Spleen (tissue), 11 donors: ENCODE measurements at regions not wholly inside any gene's neighbourhood (a gene's known extent, or its start where the extent isn't known, plus 50 kb on each side); places are given as distances from the start of the nearest gene placed in this dataset.
"Not testable (repeated sequence)": the region's sequence is repeated elsewhere in the genome, so short reads cannot be mapped to it uniquely, and the experiment has no call there.

Source experiments
- DNase-seq: peaks from one replicate; pipeline ENCODE4 v3.0.0-alpha.2; 2020
- H3K27ac ChIP-seq, 8 donors: fragments of 200-600 bp; sonication (generic) in 7 of 8; 1 replicate in 4 of 8; 2 replicates in 4 of 8; pipeline versions ENCODE4 v1.5.0 to v1.8.0; 2016 to 2021; ENCODE audit warnings: inconsistent platforms in 4 of 8, mild to moderate bottlenecking in 4 of 8, moderate library complexity in 1 of 8
- H3K27me3 ChIP-seq, 7 donors: fragments of 200-600 bp; sonication (generic) in 6 of 7; replicated peaks in 1 of 7; 1 replicate in 4 of 7; 2 replicates in 3 of 7; pipeline versions ENCODE4 v1.5.0 to v1.8.0; 2016 to 2021; ENCODE audit warnings: inconsistent platforms in 3 of 7, mild to moderate bottlenecking in 1 of 7
- H3K36me3 ChIP-seq, 6 donors: fragments of 200-600 bp; sonication (generic) in 5 of 6; 1 replicate in 4 of 6; 2 replicates in 2 of 6; pipeline versions ENCODE4 v1.5.0 to v1.8.0; 2016 to 2021; ENCODE audit warnings: inconsistent platforms in 2 of 6
- H3K4me1 ChIP-seq, 6 donors: fragments of 200-600 bp; sonication (generic) in 5 of 6; 1 replicate in 3 of 6; 2 replicates in 3 of 6; pipeline versions ENCODE4 v1.5.0 to v1.8.0; 2016 to 2021; ENCODE audit warnings: inconsistent platforms in 3 of 6
- H3K4me3 ChIP-seq, 8 donors: fragments of 200-600 bp; sonication (generic) in 7 of 8; 1 replicate in 4 of 8; 2 replicates in 4 of 8; pipeline versions ENCODE4 v1.5.0 to v1.8.0; 2016 to 2021; ENCODE audit warnings: inconsistent platforms in 4 of 8, mild to moderate bottlenecking in 4 of 8, moderate library complexity in 2 of 8
- H3K9me3 ChIP-seq, 8 donors: fragments of 200-600 bp; sonication (generic) in 7 of 8; 1 replicate in 4 of 8; 2 replicates in 4 of 8; pipeline versions ENCODE4 v1.5.0 to v1.8.0; 2016 to 2021; ENCODE audit warnings: inconsistent platforms in 4 of 8
- CTCF ChIP-seq, 11 experiments: fragments of 200-600 bp in 7 of 11; fragments of 450-650 bp in 4 of 11; sonication (generic) in 4 of 11; IDR thresholded peaks in 8 of 11; conservative IDR thresholded peaks in 3 of 11; 1 replicate in 7 of 11; 2 replicates in 4 of 11; pipeline versions ENCODE4 v1.4.0 to v1.8.0; 2016 to 2021; ENCODE audit warnings: antibody characterized with exemption in 11 of 11, inconsistent platforms in 4 of 11, mild to moderate bottlenecking in 1 of 11
- POLR2A ChIP-seq, 3 donors: fragments of 450-650 bp; IDR thresholded peaks; one replicate each; pipeline ENCODE4 v1.5.1; 2017; ENCODE audit warnings: antibody characterized with exemption in 3 of 3, mild to moderate bottlenecking in 1 of 3
- POLR2AphosphoS5 ChIP-seq, 3 donors: sonication (generic); formaldehyde crosslinking; IDR thresholded peaks; one replicate each; pipeline ENCODE4 v1.5.1; 2017; ENCODE audit warnings: antibody characterized with exemption in 3 of 3
- WGBS, 5 donors: extraction: QIAGEN DNeasy Blood & Tissue Kit in 3 of 5; methylation state at CpG; one replicate each; pipeline versions ENCODE4 v1.1.5 to v1.1.7; 2013 to 2018; 5-methylcytosine and 5-hydroxymethylcytosine counted together
- intact Hi-C: fragments of 100-400 bp; cut with DNase I; formaldehyde crosslinking; loops from one replicate; pipeline ENCODE4 v1.15.0; 2023; ENCODE audit warnings: low total_unique reads
- donor health status: healthy with polysubstance abuse.
- donor health status: DM: no; HTN: no; CAD: no; lungs with moderate emphysema.
- donor health status: DM: no; HTN: no; CAD: no.
- donor health status: Bipolar disorder and iron deficiency.
- donor health status: healthy.
- donor health status: DM: no; HTN: no; CAD: no.
- donor health status: DM: yes; HTN: yes; CAD: no.

- H3K36me3 ChIP-seq = no peaks in the 10 kb centered on the region
- H3K4me3 ChIP-seq = no peak overlapping the region
- no peaks in the 10 kb centered on the region for H3K4me1 ChIP-seq
- DNase-seq = no peak
- H3K27me3 ChIP-seq = no peaks in the 10 kb centered on the region
- peaks cover 0 to 22% (median 10%) of the 10 kb centered on the region in 8 donors for H3K9me3 ChIP-seq
- intact Hi-C loops = no loop called here
- TF ChIP-seq POLR2A (IDR thresholded peaks at IDR 0.05) = no peak
- no peak for TF ChIP-seq CTCF (IDR thresholded peaks at IDR 0.05 in 8 of 11, conservative IDR thresholded peaks at IDR 0.05 in 3 of 11)
- TF ChIP-seq POLR2AphosphoS5 (IDR thresholded peaks at IDR 0.05) = no peak
- H3K27ac ChIP-seq = no peak overlapping the region
Measured at GRCh38 chr6:102911571-102911970, 1518.1 kb downstream of the GRIK2 start.

GRCh38 chr6:102910701-102911139 is 1517.2 kb downstream of the GRIK2 start:
- 93 to 97% (median 95%) methylated on average over 33 to 38 of the region's 38 CpGs for WGBS, 5 donors
- H3K27me3 ChIP-seq, H3K36me3 ChIP-seq, H3K4me3 ChIP-seq, intact Hi-C loops, H3K27ac ChIP-seq, DNase-seq, H3K4me1 ChIP-seq: not testable (repeated sequence)
- peaks cover 0 to 22% (median 10%) of the 10 kb centered on the region in 8 donors for H3K9me3 ChIP-seq

GRCh38 chr6:102907181-102907580 is 1513.7 kb downstream of the GRIK2 start:
- no peaks in the 10 kb centered on the region for H3K27me3 ChIP-seq
- no peaks in the 10 kb centered on the region for H3K4me1 ChIP-seq
- TF ChIP-seq POLR2AphosphoS5 (IDR thresholded peaks at IDR 0.05) = no peak
- intact Hi-C loops = no loop called here
- H3K4me3 ChIP-seq = no peak overlapping the region
- no peak for DNase-seq
- 71 to 81% (median 78%) methylated on average over 6 of the region's 6 CpGs for WGBS, 5 donors
- no peaks in the 10 kb centered on the region for H3K36me3 ChIP-seq
- H3K27ac ChIP-seq = no peak overlapping the region
- peaks cover 0 to 22% (median 12%) of the 10 kb centered on the region in 8 donors for H3K9me3 ChIP-seq

- no peak for DNase-seq
- Histone ChIP-seq H3K27ac (no peak overlapping the region), H3K4me1 (no peaks in the 10 kb centered on the region), H3K27me3 (no peaks in the 10 kb centered on the region), H3K4me3 (no peak overlapping the region), H3K9me3 (peaks cover 0 to 10% (median 2%) of the 10 kb centered on the region in 8 donors), H3K36me3 (no peaks in the 10 kb centered on the region)
- no peak for TF ChIP-seq POLR2AphosphoS5 (IDR thresholded peaks at IDR 0.05)
- no peak for TF ChIP-seq CTCF (IDR thresholded peaks at IDR 0.05 in 8 of 11, conservative IDR thresholded peaks at IDR 0.05 in 3 of 11)
- no peak for TF ChIP-seq POLR2A (IDR thresholded peaks at IDR 0.05)
- WGBS, 5 donors = 12 to 30% (median 24%) methylated on average over 1 of the region's 1 CpG
- intact Hi-C loops = no loop called here
Measured at GRCh38 chr6:102902471-102902870, 1509.0 kb downstream of the GRIK2 start.

- Histone ChIP-seq H3K4me3 (no peak overlapping the region), H3K36me3 (no peaks in the 10 kb centered on the region), H3K27me3 (no peaks in the 10 kb centered on the region), H3K27ac (no peak overlapping the region), H3K4me1 (no peaks in the 10 kb centered on the region), H3K9me3 (peaks cover 0 to 7% (median 0%) of the 10 kb centered on the region in 8 donors)
- TF ChIP-seq POLR2A (IDR thresholded peaks at IDR 0.05) (no peak), CTCF (IDR thresholded peaks at IDR 0.05 in 8 of 11, conservative IDR thresholded peaks at IDR 0.05 in 3 of 11) (no peak), POLR2AphosphoS5 (IDR thresholded peaks at IDR 0.05) (no peak)
- DNase-seq = no peak
- WGBS, 5 donors = 65 to 76% (median 69%) methylated on average over 4 of the region's 4 CpGs
- intact Hi-C loops = no loop called here
Measured at GRCh38 chr6:102895683-102896082, 1502.2 kb downstream of the GRIK2 start.
